SK-N-SH (cell line): ENCODE measurements at regions not wholly inside any gene's neighbourhood (a gene's known extent, or its start where the extent isn't known, plus 50 kb on each side); places are given as distances from the start of the nearest gene placed in this dataset.

ENCODE experiments used
- CHD2 ChIP-seq: fragments of 150-350 bp; IDR thresholded peaks from 2 replicates; pipeline ENCODE4 v1.6.1; 2018; ENCODE audit warnings: low read length; ENCODE audit not compliant: partially characterized antibody
- CTCF ChIP-seq: fragments of 200-600 bp; sonication (generic); IDR thresholded peaks from 2 replicates; pipeline ENCODE4 v1.6.1; 2017; ENCODE audit warnings: antibody characterized with exemption, mild to moderate bottlenecking, moderate library complexity
- EP300 ChIP-seq, 2 experiments: IDR thresholded peaks; 2 replicates each; pipeline versions ENCODE4 v1.4.0 to v1.6.1; 2012; ENCODE audit warnings: borderline replicate concordance in 1 of 2, low read depth in 1 of 2, low read length in 1 of 2
- EZH2phosphoT487 ChIP-seq: fragments of 200-600 bp; sonication (generic); IDR thresholded peaks from 2 replicates; pipeline ENCODE4 v1.6.1; 2017; ENCODE audit warnings: low read depth, mixed run types, mild to moderate bottlenecking, antibody characterized with exemption, moderate library complexity, borderline replicate concordance
- GABPA ChIP-seq: IDR thresholded peaks from 2 replicates; pipeline ENCODE4 v1.4.0; 2012; ENCODE audit warnings: low read depth, mild to moderate bottlenecking
- JUND ChIP-seq: IDR thresholded peaks from 2 replicates; pipeline ENCODE4 v1.4.0; 2012
- MAX ChIP-seq: IDR thresholded peaks from 2 replicates; pipeline ENCODE4 v1.4.0; 2012; ENCODE audit warnings: low read depth
- POLR2AphosphoS5 ChIP-seq: IDR thresholded peaks from 2 replicates; pipeline ENCODE4 v1.6.1; 2012; ENCODE audit warnings: low read depth, low read length
- RCOR1 ChIP-seq: fragments of 150-350 bp; IDR thresholded peaks from 2 replicates; pipeline ENCODE4 v1.6.1; 2017; ENCODE audit warnings: antibody characterized with exemption, low read length
- REST ChIP-seq: IDR thresholded peaks from 2 replicates; pipeline ENCODE4 v1.6.1; 2012; ENCODE audit warnings: mild to moderate bottlenecking, low read depth, low read length, moderate library complexity
- SIN3A ChIP-seq: IDR thresholded peaks from 2 replicates; pipeline ENCODE4 v1.6.1; 2012; ENCODE audit warnings: low read depth, mild to moderate bottlenecking, low read length, moderate library complexity, borderline replicate concordance
- TAF1 ChIP-seq: IDR thresholded peaks from 2 replicates; pipeline ENCODE4 v1.6.1; 2012; ENCODE audit warnings: low read depth, mild to moderate bottlenecking, low read length, moderate library complexity, borderline replicate concordance
- YY1 ChIP-seq: IDR thresholded peaks from 2 replicates; pipeline ENCODE4 v1.4.0; 2012; ENCODE audit warnings: low read depth, mild to moderate bottlenecking

GRCh38 chr2:44110444-44110843, 58.2 kb upstream of the PPM1B start:
- TF ChIP-seq SIN3A (no peak), POLR2AphosphoS5 (no peak), REST (no peak), MAX (no peak), CTCF (no peak), RCOR1 (no peak), EZH2phosphoT487 (no peak), CHD2 (no peak), EP300 (IDR thresholded peaks at IDR 0.05; ENCODE audit: borderline replicate concordance in 1 of 2, low read depth in 1 of 2, low read length in 1 of 2) (no peak), YY1 (no peak), JUND (no peak), TAF1 (no peak), GABPA (no peak)
